GM18858 (cell line): ENCODE measurements at regions not wholly inside any gene's neighbourhood (a gene's known extent, or its start where the extent isn't known, plus 50 kb on each side); places are given as distances from the start of the nearest gene placed in this dataset.
"Not testable (repeated sequence)": the region's sequence is repeated elsewhere in the genome, so short reads cannot be mapped to it uniquely, and the experiment has no call there.

Source experiments
- ATAC-seq: cut with Tn5 transposase; IDR thresholded peaks from one replicate; pipeline ENCODE4 v1.9.1; 2021; ENCODE audit not compliant: unreplicated experiment

DNA sequence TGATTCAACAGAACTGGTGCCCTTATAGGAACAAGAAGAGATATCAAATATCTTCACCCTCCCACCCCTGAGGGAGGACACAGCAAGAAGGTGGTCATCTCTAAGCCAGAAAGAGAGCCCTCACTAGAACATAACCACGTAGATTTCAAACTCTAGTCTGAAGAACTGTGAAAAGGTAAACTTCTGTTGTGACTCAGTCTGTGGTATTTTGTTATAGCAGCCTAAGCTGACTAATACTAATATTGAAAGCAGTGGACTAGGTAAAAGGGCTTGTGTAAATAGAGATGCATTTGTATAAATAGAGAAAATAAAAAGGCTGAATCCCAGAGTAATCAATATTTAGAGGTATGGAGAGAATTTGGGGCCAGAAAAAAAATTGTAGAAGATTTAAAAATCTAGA, 157.6 kb upstream of the CCNH start:
- peak; percentile 69 for ATAC-seq

DNA sequence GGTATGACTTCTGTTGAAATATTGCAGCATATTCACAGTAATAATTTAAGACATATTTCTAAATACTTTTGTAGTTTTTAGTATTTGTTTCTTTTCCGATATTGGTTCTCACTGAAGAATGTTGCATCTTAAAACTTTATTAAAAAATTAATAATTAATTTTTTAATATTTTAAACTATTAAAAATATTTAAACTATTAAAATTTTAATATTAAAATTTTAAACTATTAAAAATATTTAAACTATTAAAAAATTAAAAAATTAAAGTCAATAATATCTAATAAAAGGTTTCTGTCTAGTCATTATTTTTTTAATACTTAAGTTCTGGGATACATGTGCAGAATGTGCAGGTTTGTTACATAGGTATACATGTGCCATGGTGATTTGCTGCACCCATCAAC, 149.3 kb upstream of the CCNH start:
- ATAC-seq = no peak

DNA sequence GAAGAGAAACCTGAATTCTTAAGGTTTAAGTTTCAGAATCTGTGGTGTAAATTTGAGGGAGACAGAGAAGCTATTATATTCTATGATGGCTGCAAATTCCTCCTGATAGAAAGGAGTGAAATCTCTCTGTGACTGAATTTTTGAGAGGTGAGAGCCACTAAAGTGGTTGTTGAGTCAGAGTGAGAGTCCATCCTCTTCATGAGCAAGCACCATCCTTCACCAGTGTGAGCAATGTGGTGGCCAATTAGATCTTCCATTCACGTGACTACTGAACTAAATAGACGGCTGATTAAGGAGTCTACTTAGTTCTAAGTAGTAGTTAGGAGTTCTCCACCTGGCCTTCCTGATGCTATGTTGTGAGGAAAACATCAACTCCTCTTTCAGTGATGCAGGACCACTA, 147.8 kb upstream of the CCNH start:
- ATAC-seq = no peak

DNA sequence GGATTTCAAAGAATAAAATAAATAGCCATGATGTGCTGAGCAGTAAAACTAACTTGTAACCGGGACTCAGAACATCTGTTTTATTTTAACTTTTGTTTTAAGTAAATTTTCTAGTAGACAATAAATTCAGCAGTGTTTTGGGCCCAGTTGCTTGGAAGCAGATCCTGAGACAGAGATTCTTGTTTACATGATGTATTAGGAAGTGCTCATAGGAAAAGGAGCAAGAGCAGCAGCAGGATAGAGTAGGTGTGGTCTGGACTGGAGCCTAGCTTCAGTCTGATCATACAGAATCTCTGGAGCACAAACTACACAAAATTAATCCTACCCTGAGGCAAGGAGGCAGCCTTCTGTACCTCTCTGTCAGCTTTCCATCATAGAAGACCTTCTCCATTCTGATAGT, 139.2 kb upstream of the CCNH start:
- no peak for ATAC-seq

DNA sequence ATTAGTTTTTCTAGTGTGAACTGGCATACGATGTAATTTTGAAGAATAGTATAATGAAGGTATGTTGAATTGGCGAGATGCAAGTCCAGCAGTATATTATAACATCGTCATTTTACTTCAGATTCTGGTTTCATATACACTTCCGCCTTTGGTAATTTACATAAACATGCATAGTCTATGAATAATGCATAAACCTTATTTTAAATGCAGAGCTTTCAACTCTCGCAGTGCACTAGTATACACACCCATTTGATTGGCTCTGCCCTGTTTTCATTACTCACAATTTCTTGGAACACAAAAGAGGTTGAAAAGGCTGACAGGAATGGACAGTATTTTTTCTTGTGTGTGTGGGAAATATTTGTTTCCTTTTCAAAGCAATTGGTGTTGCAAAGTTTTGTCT, 128.9 kb upstream of the CCNH start:
- no peak for ATAC-seq

DNA sequence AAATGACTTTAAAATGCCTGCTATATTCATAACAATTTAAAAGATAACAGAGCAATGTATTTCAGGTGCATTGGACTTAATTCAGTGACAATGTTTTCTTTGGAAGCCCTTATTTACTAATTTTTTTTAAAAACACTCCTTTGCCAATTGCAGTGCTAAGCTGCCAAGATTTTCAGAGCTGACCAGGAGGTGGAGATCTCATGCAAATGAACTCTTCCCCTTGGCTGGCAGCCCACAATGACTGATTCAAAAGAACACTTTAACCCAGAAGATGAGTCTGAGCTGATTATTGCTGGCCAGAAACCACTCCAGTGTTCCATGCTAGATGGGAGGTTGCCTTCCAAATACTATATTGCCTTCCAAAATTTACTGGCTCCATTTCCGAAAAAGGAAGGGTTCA, 128.3 kb upstream of the CCNH start:
- ATAC-seq = no peak

DNA sequence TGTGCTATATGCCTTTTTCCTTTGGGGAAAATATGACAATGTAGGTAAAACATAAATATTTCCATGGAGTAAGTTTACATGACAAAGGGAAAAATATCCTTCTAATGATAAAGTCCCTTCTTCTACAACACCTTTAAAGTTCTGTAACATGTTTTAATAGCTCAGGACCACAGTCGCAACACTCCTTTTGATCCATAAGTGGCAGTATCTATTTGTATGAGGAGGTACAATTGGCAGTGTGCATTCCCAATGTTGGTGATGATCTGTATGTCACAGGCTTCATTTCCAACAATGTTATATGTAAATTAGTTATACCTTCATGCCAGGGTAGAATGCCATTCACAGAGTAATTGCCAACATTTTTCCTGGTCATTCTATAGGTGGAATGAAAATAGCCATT, 127.1 kb upstream of the CCNH start:
- ATAC-seq = no peak

DNA sequence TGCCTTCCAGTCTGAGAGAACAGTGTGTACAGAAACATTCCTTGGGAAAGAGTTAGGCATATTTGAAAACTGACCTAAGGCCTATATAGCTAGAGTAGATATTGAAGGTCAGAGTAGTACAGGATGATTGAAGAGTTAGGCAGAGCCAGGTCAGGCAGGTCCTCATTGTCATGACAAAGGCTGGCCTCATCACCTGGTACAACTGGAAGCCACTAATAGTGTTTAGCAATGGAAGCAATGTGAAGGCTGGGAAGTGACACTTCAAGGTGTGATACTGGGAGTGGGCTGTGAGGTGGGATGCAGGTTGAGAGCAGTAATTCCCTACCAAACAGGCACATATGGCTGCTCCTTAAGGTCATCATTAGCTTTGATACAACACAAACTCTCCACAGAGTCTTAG, 123.6 kb upstream of the CCNH start:
- no peak for ATAC-seq

DNA sequence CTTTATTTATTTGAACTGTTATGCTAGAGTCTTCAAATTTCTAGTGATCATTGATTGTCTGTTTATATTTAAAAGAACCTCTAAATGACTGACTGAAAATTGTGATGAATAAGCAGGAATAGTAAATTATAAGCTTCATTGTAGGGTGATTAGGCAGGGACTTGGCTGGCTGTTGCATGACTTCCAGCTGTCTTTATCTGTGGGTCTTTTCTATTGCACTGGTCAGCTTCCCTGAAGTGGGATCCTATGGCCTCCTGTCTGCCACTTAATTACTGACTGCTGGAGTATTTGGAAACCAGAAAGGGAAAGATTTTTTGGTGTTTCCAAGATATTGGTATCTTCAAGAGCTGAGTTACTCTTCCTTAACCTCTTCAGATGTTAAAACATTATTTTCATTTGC, 123.0 kb upstream of the CCNH start:
- ATAC-seq = no peak

DNA sequence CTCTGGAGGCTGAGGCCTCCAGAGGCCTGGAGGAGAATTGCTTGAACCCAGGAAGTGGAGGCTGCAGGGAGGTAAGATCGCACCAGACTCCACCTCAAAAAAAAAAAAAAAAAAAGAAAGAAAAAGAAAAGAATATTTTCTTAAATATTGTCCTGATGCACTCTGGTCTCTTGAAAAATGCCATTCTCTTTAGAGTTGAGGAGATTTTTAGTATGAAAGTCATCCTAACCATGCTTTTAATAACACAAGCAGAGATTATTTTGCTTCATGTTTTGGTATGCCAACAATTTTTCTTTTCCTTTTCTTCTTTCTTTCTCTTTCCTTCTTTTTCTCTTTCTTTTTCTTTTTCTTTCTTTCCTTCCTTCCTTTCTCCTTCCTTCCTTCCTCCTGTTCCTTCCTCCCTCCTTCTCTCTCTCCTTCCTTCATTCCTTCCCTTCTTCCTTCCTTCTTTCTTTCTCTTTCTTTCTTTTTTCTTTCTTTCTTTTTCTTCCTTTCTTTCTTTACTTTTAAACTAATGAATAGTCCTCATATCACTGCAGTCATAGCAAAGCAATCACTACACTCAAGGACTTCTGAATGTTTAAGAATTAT, 116.9 kb upstream of the CCNH start:
- no peak for ATAC-seq

DNA sequence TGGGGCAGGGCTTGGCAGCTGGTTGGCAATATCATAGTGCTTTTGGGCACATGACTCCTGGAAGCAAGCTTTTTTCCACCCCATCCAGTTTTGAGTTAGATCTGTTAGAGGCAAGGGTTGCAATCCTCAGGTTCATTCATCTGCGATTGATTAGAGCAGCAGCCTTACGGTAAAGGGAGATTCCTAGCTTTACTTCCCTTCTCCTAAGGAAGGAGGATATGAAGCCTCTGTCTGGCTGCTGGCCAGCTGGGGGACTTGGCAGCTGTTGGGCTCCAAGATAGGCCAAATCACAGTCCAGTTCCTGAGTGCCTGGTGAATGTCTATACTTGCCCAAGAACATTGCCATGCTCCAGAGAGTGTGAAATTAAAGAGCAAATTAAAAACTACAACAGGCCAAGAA, 113.4 kb upstream of the CCNH start:
- ATAC-seq = no peak

DNA sequence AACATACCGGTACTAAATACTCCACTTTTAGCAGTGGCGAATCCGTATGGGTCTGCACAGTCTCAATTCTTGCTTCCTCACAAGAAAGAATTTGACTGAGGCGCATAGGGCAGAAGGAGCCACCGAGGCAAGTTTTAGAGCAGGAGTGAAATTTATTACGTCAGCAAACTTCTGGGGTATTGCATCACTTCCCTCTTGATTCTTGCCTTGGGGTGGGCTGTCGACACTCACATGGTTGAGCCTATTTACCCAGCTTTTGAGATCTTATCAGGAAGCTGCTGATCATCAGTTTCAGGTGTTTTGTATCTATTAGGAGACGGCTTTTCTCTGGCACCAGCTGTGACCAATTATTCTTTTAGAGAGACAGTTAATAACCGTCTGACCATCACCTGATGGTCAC, 111.5 kb upstream of the CCNH start:
- ATAC-seq = no peak

DNA sequence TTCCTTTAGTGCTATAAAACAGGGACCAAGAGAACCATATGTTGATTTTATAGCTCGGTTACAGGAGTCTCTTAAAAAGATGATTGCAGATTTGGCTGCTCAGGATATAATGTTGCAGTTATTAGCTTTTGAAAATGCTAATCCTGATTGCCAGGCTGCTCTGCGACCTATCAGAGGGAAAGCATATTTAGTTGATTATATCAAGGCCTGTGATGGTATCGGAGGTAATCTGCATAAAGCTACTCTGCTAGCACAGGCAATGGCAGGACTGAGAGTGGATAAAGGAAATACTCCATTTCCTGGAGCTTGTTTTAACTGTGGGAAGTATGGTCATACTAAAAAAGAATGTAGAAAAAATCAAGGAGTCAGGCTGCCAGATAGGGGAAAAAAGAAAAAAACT, 99.0 kb upstream of the CCNH start:
- not testable (repeated sequence) for ATAC-seq

DNA sequence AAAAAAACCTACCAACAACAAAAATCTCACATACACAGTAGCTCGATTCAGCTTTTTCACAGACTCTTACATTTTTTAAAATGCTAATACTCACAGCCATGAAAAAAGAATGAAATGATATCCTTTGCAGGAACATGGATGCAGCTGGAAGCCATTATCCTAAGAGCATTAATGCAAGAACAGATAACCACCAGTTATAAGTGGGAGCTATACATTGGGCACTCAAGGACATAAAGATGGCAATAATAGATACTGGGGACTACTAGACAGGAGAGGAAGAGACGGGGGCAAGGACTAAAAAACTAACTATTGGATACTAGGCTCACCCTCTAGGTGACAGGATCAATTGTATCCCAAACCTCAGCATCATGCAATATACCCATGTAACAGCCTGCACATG, 90.3 kb upstream of the CCNH start:
- no peak for ATAC-seq

DNA sequence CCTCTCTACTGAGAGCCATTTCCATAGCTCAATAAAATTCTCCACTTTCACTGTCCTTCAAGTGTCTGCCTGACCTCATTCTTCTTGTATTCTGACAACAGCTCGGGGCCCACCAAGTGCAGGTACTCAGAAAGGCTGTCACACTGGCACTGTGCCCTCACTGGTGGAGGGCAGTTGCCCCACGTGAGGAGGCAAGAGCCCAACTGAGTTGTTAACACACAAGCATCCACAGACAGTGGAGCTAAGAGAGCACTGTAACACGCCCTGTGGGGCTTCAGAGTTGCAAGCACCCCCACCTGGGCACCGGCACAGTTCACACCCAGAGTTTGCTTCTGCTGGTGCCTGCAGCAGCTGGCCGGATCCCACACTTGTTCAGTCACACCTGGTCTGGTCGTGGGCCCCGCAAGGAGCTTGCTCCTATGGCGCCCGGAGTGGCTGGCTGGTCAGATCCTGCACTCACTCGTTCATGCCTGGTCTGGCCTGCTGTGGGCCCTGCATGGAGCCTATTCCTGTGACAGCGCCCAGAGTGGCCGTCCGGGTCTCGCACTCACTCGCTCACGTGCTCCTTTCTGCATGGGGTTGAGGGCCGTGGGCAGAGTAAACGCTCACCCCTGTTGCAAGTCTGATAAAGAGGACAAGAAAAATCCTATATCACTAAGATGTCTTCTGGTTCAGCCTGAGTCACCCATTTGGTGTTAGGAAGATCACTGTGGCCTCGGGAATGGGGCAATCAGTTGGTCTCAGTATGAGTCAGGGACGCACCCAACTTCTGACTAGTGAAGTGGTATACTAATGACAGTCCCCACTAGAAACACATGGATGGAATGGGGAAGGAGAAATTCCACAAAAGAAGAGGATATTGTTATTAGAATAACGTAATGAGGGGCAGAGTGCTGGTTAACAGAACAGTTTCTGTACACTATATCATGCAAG, 87.0 kb upstream of the CCNH start:
- ATAC-seq = no peak
